HCT116 (cell line): ENCODE measurements at regions not wholly inside any gene's neighbourhood (a gene's known extent, or its start where the extent isn't known, plus 50 kb on each side); places are given as distances from the start of the nearest gene placed in this dataset.

Experiments
- ATAC-seq: fragments of 200-7000 bp; cut with Tn5 transposase; 2 replicates; pipeline ENCODE4 v1.9.1; 2020; ENCODE audit warnings: mild to moderate bottlenecking, moderate library complexity
- BruUV-seq: library from RNA; stranded (reverse); fragments of 400-500 nt; replicated peaks from 2 replicates; lab custom pipeline; 2021; lab: Mats Ljungman, UMichigan
- CTCF ChIA-PET: fragments of 300-600 bp; sonication (Branson Sonifier 250); formaldehyde crosslinking; loops from one replicate; lab custom pipeline; 2021; ENCODE audit warnings: antibody characterized with exemption; lab: Charles Lee
- POLR2A ChIA-PET: fragments of 300-600, 350-600 bp; sonication (Branson Sonifier 250); formaldehyde crosslinking; loops from one replicate; lab custom pipeline; 2021; ENCODE audit warnings: antibody characterized with exemption; lab: Charles Lee
- RAD21 ChIA-PET, 2 experiments: fragments of 300-600 bp; sonication (Branson Sonifier 250); formaldehyde crosslinking; loops; one replicate each; lab custom pipeline; 2023; ENCODE audit warnings: low total read pairs in 2 of 2; ENCODE audit not compliant: uncharacterized antibody in 2 of 2, unreplicated experiment in 2 of 2, low non-redundant PET in 1 of 2; lab: Charles Lee
- DNase-seq: peaks from one replicate; pipeline ENCODE4 v3.0.0-alpha.2; 2010; ENCODE audit warnings: low read depth, low spot score
- H2AFZ ChIP-seq: fragments of 200-600 bp; shearing (Covaris generic), sonication (generic); 2 replicates; pipeline ENCODE4 v1.6.1; 2017; ENCODE audit warnings: low read depth, mixed run types, mixed read lengths, antibody characterized with exemption, low read length; ENCODE audit not compliant: poor library complexity, severe bottlenecking
- H3K27ac ChIP-seq: 2 replicates; pipeline ENCODE4 v1.5.1; 2012; ENCODE audit warnings: low read depth, low read length
- H3K27me3 ChIP-seq: fragments of 200-600 bp; sonication (generic); 2 replicates; pipeline ENCODE4 v1.6.1; 2016; ENCODE audit warnings: mixed run types, low read length, mixed read lengths; ENCODE audit not compliant: insufficient read depth
- H3K36me3 ChIP-seq, 2 experiments: fragments of 200-500 bp in 1 of 2; fragments of 200-600 bp in 1 of 2; sonication (Bioruptor generic) in 1 of 2; sonication (generic) in 1 of 2; 2 replicates each; pipeline versions ENCODE4 v1.5.1 to v1.6.1; 2014 to 2016; ENCODE audit warnings: low read length in 2 of 2, inconsistent platforms in 1 of 2, mixed read lengths in 1 of 2, mixed run types in 1 of 2; ENCODE audit not compliant: insufficient read depth in 2 of 2, control insufficient read depth in 1 of 2
- H3K4me1 ChIP-seq, 2 experiments: fragments of 200-600 bp in 1 of 2; sonication (generic) in 1 of 2; 2 replicates each; pipeline versions ENCODE4 v1.5.1 to v1.6.1; 2012 to 2017; ENCODE audit warnings: low read length in 2 of 2, inconsistent platforms in 1 of 2, mild to moderate bottlenecking in 1 of 2, mixed read lengths in 1 of 2, mixed run types in 1 of 2, moderate library complexity in 1 of 2; ENCODE audit not compliant: insufficient read depth in 2 of 2, control insufficient read depth in 1 of 2
- H3K4me2 ChIP-seq: fragments of 200-600 bp; sonication (generic); 2 replicates; pipeline ENCODE4 v1.6.1; 2017; ENCODE audit warnings: mixed run types, low read length, mixed read lengths
- H3K4me3 ChIP-seq, 2 experiments: fragments of 200-600 bp in 1 of 2; sonication (generic) in 1 of 2; replicated peaks in 1 of 2; 2 replicates each; pipeline ENCODE4 v1.5.1; 2011 to 2016; ENCODE audit warnings: low read length in 2 of 2, control low read depth in 1 of 2, low read depth in 1 of 2, mild to moderate bottlenecking in 1 of 2, mixed read lengths in 1 of 2, mixed run types in 1 of 2
- H3K79me2 ChIP-seq: fragments of 200-600 bp; sonication (generic); 2 replicates; pipeline ENCODE4 v1.6.1; 2017; ENCODE audit warnings: mild to moderate bottlenecking, mixed run types, low read length, moderate library complexity, mixed read lengths; ENCODE audit not compliant: insufficient read depth
- H3K9ac ChIP-seq: fragments of 200-600 bp; sonication (generic); 2 replicates; pipeline ENCODE4 v1.6.1; 2016; ENCODE audit warnings: low read length, mixed read lengths
- H3K9me2 ChIP-seq: fragments of 200-600 bp; sonication (generic), shearing (Covaris generic); 2 replicates; pipeline ENCODE4 v1.6.1; 2017; ENCODE audit warnings: mixed run types, mild to moderate bottlenecking, moderate library complexity; ENCODE audit not compliant: insufficient read depth
- H3K9me3 ChIP-seq, 2 experiments: fragments of 200-500 bp in 1 of 2; fragments of 200-600 bp in 1 of 2; sonication (Bioruptor generic) in 1 of 2; sonication (generic) in 1 of 2; 2 replicates each; pipeline ENCODE4 v1.6.1; 2014 to 2017; ENCODE audit warnings: low read length in 2 of 2, mixed read lengths in 2 of 2, inconsistent platforms in 1 of 2, low read depth in 1 of 2, mild to moderate bottlenecking in 1 of 2, mixed run types in 1 of 2, moderate library complexity in 1 of 2; ENCODE audit not compliant: control insufficient read depth in 1 of 2, insufficient read depth in 1 of 2
- H4K20me1 ChIP-seq: fragments of 200-600 bp; sonication (generic), shearing (Covaris generic); 2 replicates; pipeline ENCODE4 v1.6.1; 2017; ENCODE audit warnings: mixed run types, mild to moderate bottlenecking, moderate library complexity; ENCODE audit not compliant: insufficient read depth
- CBX3 ChIP-seq: IDR thresholded peaks from 2 replicates; pipeline ENCODE4 v1.6.1; 2012; ENCODE audit warnings: low read depth
- EZH2phosphoT487 ChIP-seq: fragments of 200-600 bp; IDR thresholded peaks from 2 replicates; pipeline ENCODE4 v1.6.1; 2018; ENCODE audit warnings: antibody characterized with exemption, borderline replicate concordance
- POLR2A ChIP-seq: IDR thresholded peaks from 2 replicates; pipeline ENCODE4 v1.7.0; 2011; ENCODE audit warnings: borderline replicate concordance; ENCODE audit not compliant: insufficient read depth, insufficient read length; ENCODE audit errors: extremely low read depth
- RAD21 ChIP-seq: IDR thresholded peaks from 2 replicates; pipeline ENCODE4 v1.6.1; 2012; ENCODE audit warnings: low read depth, mild to moderate bottlenecking
- SP1 ChIP-seq: IDR thresholded peaks from 2 replicates; pipeline ENCODE4 v1.6.1; 2012; ENCODE audit warnings: low read depth
- SRF ChIP-seq: IDR thresholded peaks from 2 replicates; pipeline ENCODE4 v1.6.1; 2012; ENCODE audit warnings: low read depth
- TCF7L2 ChIP-seq: IDR thresholded peaks from 2 replicates; pipeline ENCODE4 v1.7.0; 2011; ENCODE audit warnings: borderline replicate concordance, inconsistent platforms; ENCODE audit not compliant: insufficient read depth, insufficient read length; ENCODE audit errors: extremely low read depth
- intact Hi-C: fragments of 100-400 bp; cut with micrococcal nuclease; formaldehyde crosslinking; loops from 2 replicates; pipeline ENCODE4 v1.10.0; 2022
- TF ChIP-seq, protein P1 (sequence below): IDR thresholded peaks from 2 replicates; pipeline ENCODE4 v1.6.1; 2012

- TF ChIP-seq RAD21 (no peak), CBX3 (no peak), TCF7L2 (no peak), SP1 (no peak), SRF (no peak)
- TF ChIP-seq, protein P1, sequence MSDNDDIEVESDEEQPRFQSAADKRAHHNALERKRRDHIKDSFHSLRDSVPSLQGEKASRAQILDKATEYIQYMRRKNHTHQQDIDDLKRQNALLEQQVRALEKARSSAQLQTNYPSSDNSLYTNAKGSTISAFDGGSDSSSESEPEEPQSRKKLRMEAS, result no peak
- no peaks in the 10 kb centered on the region for H3K9me3 ChIP-seq
- BruUV-seq, result no TSS peak
- ChIA-PET CTCF (no interaction called here), RAD21 (no interaction called here), POLR2A (no interaction called here)
- no peaks in the 10 kb centered on the region for H3K79me2 ChIP-seq
- intact Hi-C loops, result no loop called here
- no peak overlapping the region for H3K9ac ChIP-seq
- H3K4me2 ChIP-seq, result no peak overlapping the region
- no peaks in the 10 kb centered on the region for H4K20me1 ChIP-seq
- no peak overlapping the region for H3K27ac ChIP-seq
- no peak overlapping the region for H2AFZ ChIP-seq
- no peak overlapping the region for H3K4me3 ChIP-seq
- no peaks in the 10 kb centered on the region for H3K36me3 ChIP-seq
- no peaks in the 10 kb centered on the region for H3K4me1 ChIP-seq
- no peaks in the 10 kb centered on the region for H3K27me3 ChIP-seq
- DNase-seq (no peak), ATAC-seq (no peak)
- H3K9me2 ChIP-seq, result no peaks in the 10 kb centered on the region
Observed at GRCh38 chr12:34387711-34388635, 365.7 kb downstream of the ALG10 start.

DNA sequence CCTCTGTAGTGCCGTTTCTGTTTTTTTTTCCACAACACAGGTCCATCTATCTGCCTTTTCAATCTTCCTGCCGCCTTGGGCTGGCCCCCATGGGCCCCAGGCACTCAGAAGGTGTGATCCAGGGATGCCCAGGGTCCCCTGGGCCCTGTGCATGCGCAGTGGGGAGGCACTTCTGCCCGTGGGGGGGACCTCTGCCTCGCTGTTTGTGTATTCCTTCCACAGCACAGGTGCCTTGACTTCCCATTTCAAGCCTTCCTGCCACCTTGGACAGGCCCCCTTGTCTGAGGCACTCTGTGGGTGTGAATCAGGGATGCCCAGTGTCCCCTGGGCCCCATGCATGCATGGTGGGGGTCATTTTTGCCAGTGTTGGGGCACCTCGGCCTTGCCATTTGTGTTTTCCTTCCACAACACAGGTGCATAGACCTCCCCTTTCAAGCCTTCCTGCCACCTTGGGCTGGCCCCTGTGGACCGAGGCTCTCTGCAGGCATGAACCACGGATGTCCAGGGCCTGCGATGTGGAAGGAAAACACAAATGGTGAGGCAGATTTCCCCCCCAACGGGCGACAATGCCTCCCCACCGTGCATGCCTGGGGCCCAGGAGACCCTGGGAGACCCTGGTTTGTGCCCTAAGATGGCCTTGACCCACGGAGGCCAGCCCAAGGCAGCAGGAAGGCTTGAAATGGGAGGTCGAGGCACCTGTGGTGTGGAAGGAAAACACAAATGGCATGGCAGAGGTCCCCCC lies 366.5 kb downstream of the ALG10 start:
- intact Hi-C loops, result no loop called here
- Histone ChIP-seq H4K20me1 (no peaks in the 10 kb centered on the region), H3K27me3 (no peaks in the 10 kb centered on the region), H2AFZ (no peak overlapping the region), H3K9ac (no peak overlapping the region), H3K4me1 (no peaks in the 10 kb centered on the region), H3K4me2 (no peak overlapping the region), H3K36me3 (no peaks in the 10 kb centered on the region), H3K9me3 (no peaks in the 10 kb centered on the region), H3K9me2 (no peaks in the 10 kb centered on the region), H3K27ac (no peak overlapping the region), H3K4me3 (no peak overlapping the region), H3K79me2 (no peaks in the 10 kb centered on the region)
- TF ChIP-seq POLR2A (no peak), EZH2phosphoT487 (no peak), SP1 (no peak)
- DNase-seq, result no peak
- RAD21 ChIA-PET, result no interaction called here
- no peak for ATAC-seq
- BruUV-seq, result no TSS peak
- CTCF ChIA-PET, result no interaction called here
- POLR2A ChIA-PET, result no interaction called here
